T-helper 2 cell treated with Interferon-gamma antibody and Interleukin-4, amounts not matched to agents 100 ng/mL and 5 ng/mL, for 36 hours (primary cell): ENCODE measurements at regions not wholly inside any gene's neighbourhood (a gene's known extent, or its start where the extent isn't known, plus 50 kb on each side); places are given as distances from the start of the nearest gene placed in this dataset.

Experiments
- intact Hi-C: fragments of 100-400 bp; cut with micrococcal nuclease; formaldehyde crosslinking; loops from one replicate; pipeline ENCODE4 v1.15.1; 2023

DNA sequence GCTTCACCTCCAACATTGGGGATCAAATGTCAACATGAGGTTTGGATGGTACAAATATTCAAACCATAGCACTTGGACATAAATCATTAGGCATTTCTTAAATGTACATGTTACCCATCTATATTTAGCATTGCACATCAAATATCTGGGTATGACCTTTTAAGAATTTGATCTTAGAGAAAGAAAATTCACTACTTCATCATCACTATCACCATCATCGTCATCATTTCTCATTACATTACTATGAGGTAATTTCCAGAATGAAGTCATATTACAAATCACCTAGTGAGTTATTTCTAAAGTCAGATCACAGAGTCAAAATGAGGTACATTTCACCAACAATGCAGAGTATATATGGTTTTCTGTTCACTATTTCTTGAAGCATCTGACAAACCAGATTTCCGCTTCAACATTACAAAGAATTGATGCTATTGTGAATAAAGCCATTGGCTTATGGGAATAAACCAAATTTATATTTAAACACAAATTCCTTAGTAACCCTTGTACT is 356.4 kb upstream of the GYPC start:
- intact Hi-C loops, result no loop called here

DNA sequence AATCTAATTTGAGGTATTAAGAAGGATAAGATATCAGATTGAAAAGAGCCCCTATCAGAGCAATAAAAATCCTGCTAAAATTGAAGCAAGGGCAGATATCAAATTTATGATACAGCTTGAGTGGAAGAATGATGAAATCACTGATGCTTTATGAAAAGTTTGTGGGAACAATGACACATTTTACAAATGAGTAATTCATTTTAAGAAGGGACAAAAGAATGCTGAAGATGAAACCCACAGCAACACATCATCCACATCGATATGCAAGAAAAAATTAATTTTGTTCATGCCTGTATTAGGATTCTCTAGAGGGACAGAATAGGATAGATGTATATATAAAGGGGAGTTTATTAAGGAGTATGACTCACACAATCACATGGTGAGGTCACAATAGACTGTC is 355.6 kb upstream of the GYPC start:
- intact Hi-C loops, result no loop called here

DNA sequence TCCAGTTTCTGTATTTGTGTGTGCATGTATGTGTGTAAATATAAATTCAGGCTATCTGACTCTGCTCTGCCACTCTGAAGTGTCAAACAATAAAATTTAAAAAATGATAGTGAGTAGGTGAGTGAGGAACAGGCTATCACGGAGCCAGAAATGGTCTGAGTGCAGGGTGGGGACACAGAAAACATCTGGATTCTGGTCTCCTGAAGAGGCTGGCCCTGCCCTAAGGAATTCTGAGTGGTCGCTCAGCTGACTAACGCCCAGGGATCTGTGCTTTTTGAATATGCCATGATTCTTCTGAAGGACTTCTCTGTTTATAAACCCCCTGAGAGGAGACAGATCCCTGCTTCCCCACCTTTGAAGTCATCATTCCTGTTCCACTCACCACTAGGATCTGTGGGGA is 353.9 kb upstream of the GYPC start:
- intact Hi-C loops, result no loop called here

DNA sequence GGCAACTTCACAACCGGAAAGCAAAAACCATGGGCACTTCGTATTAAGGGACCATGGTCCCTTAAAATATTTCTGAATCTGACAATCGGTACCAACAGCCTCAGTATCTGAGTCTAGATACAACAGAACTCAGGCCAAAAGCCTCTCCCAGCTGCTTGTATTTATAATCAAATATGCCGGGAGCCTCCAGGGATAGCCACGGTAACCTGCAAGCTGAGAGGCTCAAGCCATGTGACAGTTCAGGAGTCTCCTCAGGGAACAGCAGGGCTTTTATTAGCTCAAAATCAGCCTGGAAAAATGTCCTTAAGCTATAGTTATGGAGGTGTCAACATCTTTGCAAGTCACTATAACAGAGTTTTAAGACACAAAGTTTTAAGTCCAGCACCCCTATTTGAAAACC is 352.8 kb upstream of the GYPC start:
- intact Hi-C loops, result no loop called here

DNA sequence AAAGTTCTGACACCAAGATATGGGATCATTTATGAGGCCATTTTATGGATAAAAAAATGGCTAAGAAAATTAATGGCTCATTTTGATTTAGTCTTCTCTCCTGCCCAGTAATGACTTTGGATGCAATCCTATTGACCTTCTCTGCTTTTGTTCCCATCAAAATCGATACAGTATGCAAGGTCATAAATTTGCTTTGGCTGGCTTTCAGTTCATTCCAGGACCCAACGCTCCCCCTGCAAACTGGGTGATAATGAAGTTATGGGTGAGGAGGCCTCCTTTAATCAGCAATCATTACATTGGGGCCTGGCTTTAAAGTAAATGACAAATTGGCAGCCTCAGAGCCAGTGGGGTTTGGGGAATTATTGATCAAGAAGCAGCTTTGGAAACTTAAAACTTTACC is 351.8 kb upstream of the GYPC start:
- intact Hi-C loops, result no loop called here

DNA sequence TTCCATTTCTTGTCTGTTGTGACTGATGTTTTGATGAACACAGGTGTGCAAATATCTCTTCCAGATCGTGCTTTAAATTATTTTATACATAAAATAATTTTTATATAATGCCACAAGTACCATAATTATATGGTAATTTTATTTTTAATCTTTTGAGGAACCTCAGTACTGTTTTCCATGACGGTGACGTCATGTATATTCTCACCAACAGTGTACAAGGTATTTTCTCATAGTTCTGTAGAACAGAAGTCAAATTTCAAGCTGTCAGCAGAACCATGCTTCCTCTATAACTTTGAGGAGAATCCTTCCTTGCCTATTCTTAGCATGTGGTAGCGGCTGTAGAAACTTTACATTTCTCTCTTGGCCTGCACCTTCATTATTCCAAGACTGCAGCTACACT is 349.4 kb upstream of the GYPC start:
- intact Hi-C loops, result no loop called here

DNA sequence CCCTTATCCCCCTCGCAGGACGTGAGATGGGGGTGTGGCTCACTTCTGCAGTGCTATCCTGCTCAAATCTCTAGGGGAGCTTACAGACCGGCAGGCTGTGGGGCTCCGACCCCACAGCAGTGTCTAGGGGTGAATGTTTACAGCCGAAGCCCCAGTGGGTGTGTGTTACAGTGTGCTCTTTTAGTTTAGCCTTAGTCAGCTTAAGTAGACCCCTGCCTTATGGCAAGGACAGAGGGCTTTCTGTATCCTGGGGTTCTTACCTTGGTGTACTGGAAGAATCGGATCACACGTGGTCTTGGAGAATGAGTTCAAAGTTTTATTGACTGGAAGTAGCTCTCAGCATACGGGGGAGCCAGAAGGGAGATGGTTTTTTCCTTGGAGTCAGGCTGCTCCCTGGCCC is 348.2 kb upstream of the GYPC start:
- intact Hi-C loops, result no loop called here

DNA sequence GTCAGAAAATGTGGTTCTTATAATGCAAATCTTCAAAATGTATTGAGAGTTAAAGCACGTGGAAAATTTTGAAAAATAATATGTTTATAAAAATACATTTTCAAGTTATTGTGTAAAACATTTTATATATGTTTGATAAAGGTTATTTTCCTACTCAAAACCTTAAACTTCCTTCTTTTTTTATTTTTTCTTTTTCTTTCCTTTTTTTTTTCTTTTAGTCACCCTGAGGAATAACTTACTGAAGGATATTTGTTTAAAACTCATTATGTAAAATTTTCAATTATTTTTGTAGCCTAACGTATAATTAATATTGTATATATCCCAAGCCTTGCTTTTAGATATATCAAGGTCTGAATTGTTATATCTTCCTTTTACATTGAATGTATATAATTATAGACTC is 346.8 kb upstream of the GYPC start:
- intact Hi-C loops, result no loop called here

DNA sequence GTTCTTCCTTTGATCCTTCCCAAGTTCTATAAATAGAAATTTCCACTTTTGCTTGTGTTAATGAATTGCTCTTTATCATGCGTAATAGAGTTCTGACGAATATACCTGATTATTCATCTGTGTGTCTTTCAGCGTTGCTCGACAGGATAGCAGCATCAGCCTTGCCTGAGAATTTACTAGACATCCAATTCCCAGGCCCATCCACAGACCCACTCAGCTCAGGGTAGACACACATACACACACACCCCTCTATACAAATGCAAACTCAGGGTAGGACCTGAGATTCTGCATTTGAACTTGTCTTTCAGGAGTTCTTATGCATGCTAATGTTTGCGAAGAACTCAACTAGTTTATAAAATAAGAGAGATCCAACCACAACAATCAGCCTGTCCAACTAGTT is 343.4 kb upstream of the GYPC start:
- intact Hi-C loops, result no loop called here

DNA sequence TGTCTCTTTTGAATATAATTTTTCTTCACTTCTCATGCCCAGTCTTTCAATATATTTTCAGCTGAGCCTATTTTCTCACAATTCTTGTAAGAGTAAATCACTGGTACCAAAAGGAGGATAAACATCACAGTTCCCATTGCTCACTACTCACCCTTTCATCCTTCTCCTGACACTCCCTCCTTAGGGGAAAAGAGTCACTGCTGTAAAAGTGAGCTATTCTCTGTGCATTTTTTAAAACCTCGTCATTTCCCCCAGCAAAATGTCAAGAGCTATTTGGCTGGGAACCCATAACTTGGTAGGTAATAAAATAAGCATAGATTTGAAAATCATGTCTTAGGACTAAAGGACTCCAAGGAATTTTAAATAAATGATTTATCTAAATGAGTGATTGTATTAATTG is 340.1 kb upstream of the GYPC start:
- intact Hi-C loops, result no loop called here

DNA sequence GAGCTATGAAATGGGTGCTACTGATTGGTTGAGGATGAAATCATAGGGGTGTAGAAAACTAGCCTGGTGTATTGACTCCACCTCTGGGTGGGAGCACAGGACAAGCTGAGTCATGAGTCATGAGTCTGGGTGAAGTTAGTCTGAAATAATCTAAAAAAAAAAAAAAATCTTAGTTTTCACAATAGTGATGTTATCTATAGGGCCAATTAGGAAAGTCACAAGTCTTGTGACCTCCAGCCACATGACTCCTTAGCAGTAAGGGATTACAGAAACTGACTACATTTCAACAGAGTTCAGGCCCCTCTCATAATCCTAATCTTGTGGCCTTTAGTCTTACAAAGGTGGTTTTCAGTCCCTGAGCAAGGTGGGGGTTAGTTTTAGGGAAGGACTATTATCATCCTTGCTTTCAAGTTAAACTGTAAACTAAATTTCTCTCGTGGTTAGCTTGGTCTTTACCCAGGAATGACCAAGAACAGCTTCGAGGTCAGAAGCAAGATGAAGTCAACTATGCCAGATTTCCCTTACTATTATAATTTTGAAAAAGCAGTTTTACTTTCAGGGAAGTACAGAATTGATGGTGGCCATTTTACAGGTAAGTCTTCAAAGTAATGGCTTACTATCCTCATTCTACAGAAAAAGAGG is 338.0 kb upstream of the GYPC start:
- intact Hi-C loops, result no loop called here

DNA sequence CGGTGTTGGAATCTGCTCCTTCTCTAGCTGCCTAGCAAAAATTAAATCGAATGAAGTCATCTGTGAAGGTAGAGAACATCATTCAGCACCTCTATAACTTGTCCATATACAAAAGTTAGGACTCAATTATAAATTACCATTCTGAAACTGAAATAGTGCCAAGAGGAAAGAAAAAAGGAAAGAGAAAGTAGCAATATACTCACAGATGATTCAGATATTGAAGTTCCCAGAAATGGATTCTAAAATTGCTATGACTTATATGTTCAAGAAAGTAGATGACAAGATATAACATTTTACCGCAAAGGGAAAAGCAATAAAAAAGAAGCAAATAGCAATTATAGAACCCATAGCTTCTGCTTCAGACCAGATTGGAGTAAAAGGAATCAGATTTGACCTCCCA is 333.6 kb upstream of the GYPC start:
- intact Hi-C loops, result no loop called here

DNA sequence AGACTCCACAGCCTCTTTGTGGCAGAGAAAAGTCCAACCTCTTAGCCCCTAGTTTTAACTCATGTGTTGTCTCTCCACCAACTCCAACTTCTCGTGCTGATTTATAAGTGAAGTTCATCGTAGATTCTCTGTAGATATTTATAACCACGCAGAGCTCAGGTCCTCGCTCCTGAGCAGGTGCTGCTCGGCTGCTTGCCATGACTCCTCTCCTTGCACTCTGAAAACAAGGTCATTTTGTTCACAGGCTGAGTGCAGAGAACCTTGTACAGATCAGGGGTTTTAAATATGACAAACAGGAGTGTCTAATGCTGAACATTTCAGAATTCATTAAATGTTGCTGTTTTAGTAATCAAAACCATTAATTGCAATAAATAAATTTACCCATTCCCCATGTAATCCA is 330.8 kb upstream of the GYPC start:
- intact Hi-C loops, result no loop called here

DNA sequence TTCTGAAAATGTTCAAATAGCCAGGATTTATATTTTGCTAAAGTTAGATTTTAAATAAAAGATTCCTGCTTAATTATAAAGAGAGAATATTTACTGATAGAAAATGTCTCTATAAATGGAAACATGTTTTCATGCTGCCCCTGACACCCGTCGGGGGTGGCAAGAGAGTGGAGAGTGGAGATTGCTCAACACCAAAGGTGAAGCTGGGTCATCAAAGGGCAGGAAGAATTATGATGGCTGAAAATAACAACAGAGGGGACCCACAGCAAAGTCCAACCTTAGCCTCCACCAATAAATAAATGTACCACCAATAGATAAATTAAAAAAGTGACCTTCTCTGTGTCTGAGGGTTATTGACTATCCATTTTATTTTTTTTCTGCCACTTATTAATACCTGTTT is 326.8 kb upstream of the GYPC start:
- intact Hi-C loops, result no loop called here

DNA sequence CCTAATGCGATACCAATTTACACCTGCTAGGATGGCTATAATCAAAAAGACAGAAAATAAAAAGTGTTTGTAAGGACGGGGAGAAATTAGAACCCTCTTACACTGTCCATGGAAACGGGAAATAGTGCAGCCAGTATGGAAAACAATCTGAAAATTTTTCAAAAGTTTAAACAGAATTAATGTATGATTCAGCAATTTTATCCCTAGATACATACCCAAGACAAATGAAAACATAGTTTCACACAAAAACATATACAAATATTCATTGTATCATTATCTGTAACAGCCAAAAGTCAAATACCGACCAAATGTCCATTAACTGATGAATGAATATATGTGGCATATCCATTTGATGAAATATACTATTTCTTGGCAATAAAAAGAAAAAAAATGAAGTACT is 313.5 kb upstream of the GYPC start:
- intact Hi-C loops, result no loop called here

DNA sequence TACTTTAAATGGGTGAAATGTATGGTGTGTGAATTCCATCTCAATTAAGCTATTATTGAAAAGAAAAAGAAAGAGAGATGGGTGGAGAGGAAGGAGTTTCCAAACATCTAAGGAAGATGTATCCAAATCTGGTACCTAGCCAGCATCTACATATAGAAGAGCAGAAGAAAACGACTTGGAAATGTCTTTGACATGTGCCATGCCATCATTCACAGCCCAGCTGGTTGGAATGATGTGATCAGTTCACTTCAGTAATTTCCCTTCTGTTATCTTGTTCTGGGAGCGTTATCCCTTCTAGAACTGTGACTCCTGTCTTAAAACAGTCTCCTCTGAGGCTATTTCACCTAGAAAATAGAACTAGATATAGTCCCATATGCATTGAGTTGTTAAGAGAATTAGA is 312.8 kb upstream of the GYPC start:
- intact Hi-C loops, result no loop called here

DNA sequence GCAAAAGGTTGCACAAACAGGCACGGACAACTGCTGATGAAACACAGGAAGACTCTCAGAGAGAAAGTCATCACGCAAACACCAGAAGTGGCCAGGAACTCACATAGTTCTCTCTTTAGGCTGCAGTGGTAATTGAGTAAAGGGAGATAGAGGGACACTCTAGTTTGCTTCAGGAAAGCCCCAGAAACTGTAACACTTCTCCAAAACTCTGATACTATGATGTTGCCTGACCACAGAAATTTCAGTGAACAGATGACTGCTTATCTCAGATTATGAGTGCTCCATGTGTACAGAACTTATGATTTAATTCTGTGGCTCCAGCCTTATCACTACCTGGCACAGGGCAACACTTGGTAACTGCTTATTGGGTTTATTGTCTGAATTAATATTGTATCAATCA is 311.5 kb upstream of the GYPC start:
- intact Hi-C loops, result no loop called here

DNA sequence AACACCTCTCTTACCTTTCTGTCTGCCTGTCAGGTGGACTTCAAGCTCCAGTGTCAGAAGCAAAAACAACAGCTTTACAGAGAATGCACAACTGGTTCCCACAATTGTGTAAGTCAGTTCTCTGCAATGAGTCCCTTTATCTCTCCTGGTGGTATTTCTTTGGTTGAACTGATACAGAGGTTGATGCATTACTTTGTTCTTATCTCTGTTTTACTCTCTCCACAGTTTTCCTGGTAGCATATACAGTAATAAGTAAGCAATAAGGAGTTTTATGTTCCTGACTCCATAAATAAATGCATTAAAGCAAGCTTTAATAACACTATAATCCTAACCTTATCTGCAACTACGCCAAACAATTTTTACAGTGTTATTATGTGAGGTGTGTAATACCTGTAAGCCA is 310.3 kb upstream of the GYPC start:
- intact Hi-C loops, result no loop called here

DNA sequence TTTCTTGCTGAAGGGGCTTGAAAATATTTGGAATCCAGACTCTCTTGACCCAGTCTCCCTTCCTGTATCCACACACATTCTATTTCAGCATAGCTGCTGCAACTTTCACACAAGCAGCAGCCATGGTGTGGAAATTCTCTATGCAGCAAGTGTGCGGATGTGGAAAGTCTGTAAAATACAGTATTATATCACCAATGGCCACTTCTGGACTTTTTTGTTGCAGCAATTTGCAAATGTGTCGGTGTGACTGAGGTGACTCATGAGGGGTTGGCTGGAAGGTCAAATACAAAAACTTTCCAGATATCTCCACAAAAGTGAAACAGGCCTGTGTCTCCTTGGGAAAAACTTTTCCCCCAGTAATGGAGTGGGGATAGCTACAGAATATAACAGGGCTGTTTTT is 299.3 kb upstream of the GYPC start:
- intact Hi-C loops, result no loop called here

DNA sequence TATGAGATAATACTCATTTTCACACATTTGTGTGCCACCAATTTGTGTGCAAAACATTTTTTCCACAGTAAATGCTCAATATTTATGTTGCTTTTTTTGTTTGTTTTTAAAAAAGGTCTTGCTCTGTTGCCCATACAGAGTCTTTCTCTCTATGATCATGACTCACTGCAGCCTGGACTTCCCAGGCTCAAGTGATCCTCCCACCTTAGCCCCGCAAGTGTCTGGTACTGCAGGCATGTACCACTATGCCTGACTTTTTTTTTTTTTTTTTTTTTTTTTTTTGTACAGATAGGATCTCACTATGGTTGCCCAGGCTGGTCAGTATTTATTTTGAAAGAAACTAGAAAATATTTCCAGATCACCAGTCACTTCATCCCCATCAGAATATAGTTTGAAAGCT is 297.8 kb upstream of the GYPC start:
- intact Hi-C loops, result no loop called here

DNA sequence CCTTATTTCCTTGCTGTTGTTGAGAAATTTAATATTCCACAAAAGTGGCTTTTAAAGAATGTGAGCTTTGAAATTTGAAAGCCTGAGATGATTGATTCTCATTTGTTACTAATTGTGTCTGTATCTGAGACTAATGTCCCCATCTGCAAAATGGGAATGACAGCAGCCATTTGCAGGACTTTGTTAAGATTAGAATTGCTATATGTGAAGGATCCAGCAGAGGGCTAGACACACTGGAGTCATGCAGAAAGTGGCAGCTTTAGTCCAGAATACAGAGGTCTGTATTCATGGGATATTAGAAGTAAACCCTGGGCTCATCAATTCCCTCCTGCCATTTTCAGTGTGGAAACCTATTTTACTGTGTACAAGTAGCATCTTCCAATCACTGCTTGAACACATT is 296.5 kb upstream of the GYPC start:
- intact Hi-C loops, result no loop called here

DNA sequence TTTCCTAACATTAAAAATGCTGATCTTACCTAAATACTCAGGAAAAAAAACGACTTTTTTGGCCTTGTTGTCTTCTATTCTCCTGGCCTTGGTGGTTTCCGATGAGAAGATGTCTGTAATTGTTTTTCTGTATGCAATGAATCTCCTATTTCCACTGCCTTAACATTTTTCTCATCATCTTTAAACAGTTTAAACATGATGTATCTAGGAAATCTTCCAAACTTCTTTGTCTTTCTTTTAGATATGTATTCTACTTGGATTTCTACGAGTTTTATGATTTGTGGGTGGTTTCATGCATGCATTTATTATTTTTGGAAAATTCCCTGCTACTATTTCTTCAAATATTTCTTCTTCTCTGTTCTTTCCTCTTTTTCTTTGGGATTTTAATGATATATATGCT is 288.6 kb upstream of the GYPC start:
- intact Hi-C loops, result no loop called here

DNA sequence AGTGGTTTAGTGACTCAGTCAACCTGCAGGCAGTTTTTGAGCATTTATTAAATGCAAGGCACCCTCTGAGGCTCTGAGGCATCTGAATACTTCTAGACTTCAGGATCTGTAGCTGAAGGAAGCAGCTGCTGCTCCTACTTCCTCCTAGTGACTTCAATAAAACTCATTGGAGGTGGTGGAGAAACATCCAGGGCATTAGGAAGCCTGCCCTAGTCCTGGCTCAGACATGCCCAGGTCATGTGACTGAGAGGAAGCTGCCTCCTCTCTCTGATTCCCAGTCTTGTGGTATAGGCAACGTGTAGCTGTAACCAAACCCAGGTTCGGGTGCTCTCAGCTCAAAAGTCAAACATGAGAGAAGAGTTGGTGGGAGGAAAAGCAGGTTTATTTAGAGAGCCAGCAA is 287.2 kb upstream of the GYPC start:
- intact Hi-C loops, result no loop called here

DNA sequence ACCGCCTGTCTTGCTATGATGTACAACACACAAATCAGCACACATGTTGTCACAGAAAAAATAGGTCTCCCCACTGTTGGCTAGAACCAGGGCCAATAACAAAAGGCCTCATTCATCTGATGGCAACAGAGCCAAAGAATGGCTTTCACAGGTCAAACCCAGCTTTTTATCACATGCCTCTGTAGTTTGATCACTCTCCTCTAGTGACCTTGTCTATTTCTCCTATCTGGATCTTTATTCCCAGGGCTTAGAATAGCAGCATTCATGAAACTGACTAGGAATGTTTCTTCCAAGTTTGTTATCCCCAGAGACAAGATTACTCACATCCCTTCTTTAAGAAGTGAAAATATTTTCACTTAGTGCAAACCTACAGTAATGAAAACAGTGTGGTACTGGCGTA is 285.8 kb upstream of the GYPC start:
- intact Hi-C loops, result no loop called here
